GM12872 (cell line): ENCODE measurements at regions not wholly inside any gene's neighbourhood (a gene's known extent, or its start where the extent isn't known, plus 50 kb on each side); places are given as distances from the start of the nearest gene placed in this dataset.

Experiments
- TF ChIP-seq, protein P1 (sequence below): IDR thresholded peaks from 3 replicates; pipeline ENCODE4 v1.5.1; 2011; ENCODE audit warnings: low read depth, mild to moderate bottlenecking, low read length, moderate library complexity; ENCODE audit not compliant: insufficient read depth

DNA sequence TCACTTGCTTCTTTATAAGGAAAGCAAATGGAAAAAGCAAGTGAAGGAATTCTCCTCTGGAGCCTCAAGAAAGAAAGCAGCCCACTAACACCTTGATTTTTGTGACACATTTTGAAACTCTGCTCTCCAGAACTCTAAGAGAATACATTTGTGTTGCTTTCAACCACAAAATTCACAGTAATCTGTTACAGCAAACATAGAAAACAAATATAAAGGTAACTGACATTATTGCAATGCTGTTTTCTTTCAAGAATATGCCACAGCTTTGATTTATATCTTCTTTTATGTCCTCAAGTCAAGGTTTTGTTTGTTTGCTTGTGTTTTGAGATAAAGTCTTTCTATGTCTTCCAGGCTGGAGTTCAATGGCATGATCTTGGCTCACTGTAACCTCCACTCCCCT lies 103.1 kb upstream of the FIGN start:
- TF ChIP-seq, protein P1, sequence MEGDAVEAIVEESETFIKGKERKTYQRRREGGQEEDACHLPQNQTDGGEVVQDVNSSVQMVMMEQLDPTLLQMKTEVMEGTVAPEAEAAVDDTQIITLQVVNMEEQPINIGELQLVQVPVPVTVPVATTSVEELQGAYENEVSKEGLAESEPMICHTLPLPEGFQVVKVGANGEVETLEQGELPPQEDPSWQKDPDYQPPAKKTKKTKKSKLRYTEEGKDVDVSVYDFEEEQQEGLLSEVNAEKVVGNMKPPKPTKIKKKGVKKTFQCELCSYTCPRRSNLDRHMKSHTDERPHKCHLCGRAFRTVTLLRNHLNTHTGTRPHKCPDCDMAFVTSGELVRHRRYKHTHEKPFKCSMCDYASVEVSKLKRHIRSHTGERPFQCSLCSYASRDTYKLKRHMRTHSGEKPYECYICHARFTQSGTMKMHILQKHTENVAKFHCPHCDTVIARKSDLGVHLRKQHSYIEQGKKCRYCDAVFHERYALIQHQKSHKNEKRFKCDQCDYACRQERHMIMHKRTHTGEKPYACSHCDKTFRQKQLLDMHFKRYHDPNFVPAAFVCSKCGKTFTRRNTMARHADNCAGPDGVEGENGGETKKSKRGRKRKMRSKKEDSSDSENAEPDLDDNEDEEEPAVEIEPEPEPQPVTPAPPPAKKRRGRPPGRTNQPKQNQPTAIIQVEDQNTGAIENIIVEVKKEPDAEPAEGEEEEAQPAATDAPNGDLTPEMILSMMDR = no peak

GRCh38 chr2:163836167-163836566 lies 100.4 kb upstream of the FIGN start:
- TF ChIP-seq, protein P1 = no peak

GRCh38 chr2:163834841-163835240 lies 99.0 kb upstream of the FIGN start:
- TF ChIP-seq, protein P1 = no peak

GRCh38 chr2:163834221-163834620 lies 98.4 kb upstream of the FIGN start:
- TF ChIP-seq, protein P1 = no peak

GRCh38 chr2:163828771-163829170 lies 93.0 kb upstream of the FIGN start:
- TF ChIP-seq, protein P1 = no peak

DNA sequence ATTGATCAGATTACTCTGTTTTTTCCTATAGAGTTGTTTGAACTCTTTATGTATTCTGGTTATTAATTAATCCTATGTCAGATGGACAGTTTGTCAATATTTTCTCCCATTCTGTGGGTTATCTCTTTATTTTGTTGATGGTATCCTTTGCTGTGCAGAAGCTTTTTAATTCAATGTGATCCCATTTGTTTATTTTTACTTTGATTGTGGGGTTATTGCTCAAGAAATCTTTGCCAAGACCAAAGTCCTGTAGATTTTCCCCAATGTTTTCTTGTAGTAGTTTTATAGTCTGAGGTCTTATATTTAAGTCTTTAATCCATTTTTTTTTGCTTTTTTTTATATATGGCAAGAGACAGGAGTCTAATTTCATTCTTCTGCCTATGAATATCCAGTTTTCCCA lies 86.2 kb upstream of the FIGN start:
- TF ChIP-seq, protein P1 = no peak

- TF ChIP-seq, protein P1 = no peak
Observed at GRCh38 chr2:163812926-163813520, 77.2 kb upstream of the FIGN start.
